SJSA1 (cell line): ENCODE measurements at regions not wholly inside any gene's neighbourhood (a gene's known extent, or its start where the extent isn't known, plus 50 kb on each side); places are given as distances from the start of the nearest gene placed in this dataset.
"Not testable (repeated sequence)": the region's sequence is repeated elsewhere in the genome, so short reads cannot be mapped to it uniquely, and the experiment has no call there.

ENCODE experiments used
- DNase-seq, 2 experiments: peaks; one replicate each; pipeline ENCODE4 v3.0.0-alpha.2; 2015 to 2020; ENCODE audit warnings: low spot score in 2 of 2, low read depth in 1 of 2
- H3K27ac ChIP-seq: fragments of 250-450 bp; sonication (Bioruptor Pico); 2 replicates; pipeline ENCODE4 v1.5.1; 2020; ENCODE audit warnings: mild to moderate bottlenecking, moderate library complexity
- H3K27me3 ChIP-seq: fragments of 250-450 bp; sonication (Bioruptor Pico); replicated peaks from 2 replicates; pipeline ENCODE4 v1.5.1; 2020; ENCODE audit warnings: mild to moderate bottlenecking, moderate library complexity
- H3K36me3 ChIP-seq: fragments of 250-450 bp; sonication (Bioruptor Pico); 2 replicates; pipeline ENCODE4 v1.5.1; 2020; ENCODE audit warnings: mild to moderate bottlenecking
- H3K4me1 ChIP-seq: fragments of 250-450 bp; sonication (Bioruptor Pico); replicated peaks from 2 replicates; pipeline ENCODE4 v1.6.1; 2021; ENCODE audit warnings: mild to moderate bottlenecking
- H3K4me3 ChIP-seq: fragments of 250-450 bp; sonication (Bioruptor Pico); 2 replicates; pipeline ENCODE4 v1.5.1; 2020; ENCODE audit warnings: mild to moderate bottlenecking
- H3K9me3 ChIP-seq: fragments of 250-450 bp; sonication (Bioruptor Pico); replicated peaks from 2 replicates; pipeline ENCODE4 v1.5.1; 2020; ENCODE audit warnings: mild to moderate bottlenecking

DNA sequence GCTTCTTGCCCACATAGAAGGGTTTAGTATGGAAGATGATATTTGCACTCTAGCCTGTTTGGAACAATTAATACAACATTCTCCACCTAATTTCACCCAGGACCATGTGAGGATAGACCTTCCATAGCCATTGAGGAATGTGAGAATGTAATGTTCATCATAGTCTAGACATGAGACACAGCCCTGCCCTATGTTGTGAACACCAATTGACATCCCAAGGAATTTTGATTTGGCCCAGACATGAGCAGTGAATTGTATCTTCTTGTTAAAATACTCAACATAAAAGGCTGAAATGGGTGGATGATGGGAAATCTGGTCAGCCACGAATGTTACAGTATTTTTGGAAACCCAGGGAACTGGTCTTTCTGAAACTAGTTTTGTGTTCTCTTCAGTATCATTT is 892.3 kb upstream of the CHORDC1 start:
- Histone ChIP-seq H3K27me3 (no peaks in the 10 kb centered on the region), H3K9me3 (no peaks in the 10 kb centered on the region), H3K4me3 (no peak overlapping the region), H3K4me1 (no peaks in the 10 kb centered on the region), H3K27ac (no peak overlapping the region), H3K36me3 (no peaks in the 10 kb centered on the region)
- no peak for DNase-seq

DNA sequence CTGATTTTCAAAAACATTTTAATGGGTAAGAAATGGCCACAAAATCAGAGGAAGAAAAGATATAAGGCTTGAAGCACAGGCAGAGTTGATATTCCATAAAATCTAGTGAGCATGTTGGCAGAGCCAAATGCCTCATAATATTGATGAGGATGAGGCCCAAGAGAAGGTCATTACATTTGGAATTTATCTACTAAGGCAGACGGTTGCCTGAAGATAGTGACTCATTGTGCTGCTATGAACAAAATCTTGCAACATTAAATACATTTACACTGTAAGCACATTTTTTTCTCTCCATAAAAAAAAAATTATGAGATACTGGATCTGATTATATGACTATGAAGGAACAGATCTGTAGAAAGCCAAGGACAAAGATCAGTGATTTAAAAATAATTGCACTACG is 881.4 kb upstream of the CHORDC1 start:
- Histone ChIP-seq H3K27ac (no peak overlapping the region), H3K9me3 (no peaks in the 10 kb centered on the region), H3K4me3 (no peak overlapping the region), H3K36me3 (no peaks in the 10 kb centered on the region), H3K4me1 (no peaks in the 10 kb centered on the region), H3K27me3 (no peaks in the 10 kb centered on the region)
- DNase-seq = no peak

DNA sequence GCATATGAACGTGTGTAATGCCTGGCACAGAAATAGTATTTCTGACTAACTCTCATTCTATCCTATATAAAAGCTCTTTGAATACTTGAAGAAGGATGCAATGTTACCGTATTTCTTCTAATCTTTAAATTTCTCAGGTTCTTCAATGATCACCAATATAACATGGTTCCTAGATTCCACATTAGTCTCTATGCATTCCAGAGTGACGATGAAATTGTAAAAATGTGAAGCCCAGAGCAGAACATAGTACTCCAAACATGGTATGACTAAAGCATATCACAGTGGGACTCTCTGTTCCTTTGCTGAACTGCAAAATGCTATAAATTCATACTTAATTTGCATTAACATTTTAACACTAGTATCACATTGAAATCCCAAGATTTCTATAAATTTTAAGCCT is 877.6 kb upstream of the CHORDC1 start:
- H3K27ac ChIP-seq = no peak overlapping the region
- no peaks in the 10 kb centered on the region for H3K36me3 ChIP-seq
- H3K4me1 ChIP-seq = no peaks in the 10 kb centered on the region
- H3K4me3 ChIP-seq = no peak overlapping the region
- DNase-seq = no peak
- H3K9me3 ChIP-seq = no peaks in the 10 kb centered on the region
- H3K27me3 ChIP-seq = no peaks in the 10 kb centered on the region

DNA sequence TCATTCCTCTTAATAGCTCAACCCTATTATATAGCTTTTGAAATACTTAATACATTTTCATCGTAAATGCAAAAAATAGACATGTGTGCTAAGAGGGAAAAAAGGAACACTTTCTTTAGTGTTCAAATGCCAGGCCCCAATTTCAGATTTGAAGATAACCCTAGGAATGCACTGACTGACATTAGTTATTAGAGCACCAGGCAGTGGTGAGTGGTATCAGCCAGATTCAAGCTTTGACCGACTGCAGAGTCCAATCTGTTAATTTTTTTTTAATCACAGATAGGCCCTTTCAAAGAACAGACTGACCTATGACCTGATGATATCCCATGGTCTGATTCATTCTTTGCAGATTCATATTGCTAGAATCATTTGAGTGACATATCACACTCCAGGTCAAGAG is 874.2 kb upstream of the CHORDC1 start:
- Histone ChIP-seq H3K36me3 (no peaks in the 10 kb centered on the region), H3K4me3 (no peak overlapping the region), H3K27me3 (no peaks in the 10 kb centered on the region), H3K9me3 (no peaks in the 10 kb centered on the region), H3K27ac (no peak overlapping the region), H3K4me1 (no peaks in the 10 kb centered on the region)
- DNase-seq = no peak

DNA sequence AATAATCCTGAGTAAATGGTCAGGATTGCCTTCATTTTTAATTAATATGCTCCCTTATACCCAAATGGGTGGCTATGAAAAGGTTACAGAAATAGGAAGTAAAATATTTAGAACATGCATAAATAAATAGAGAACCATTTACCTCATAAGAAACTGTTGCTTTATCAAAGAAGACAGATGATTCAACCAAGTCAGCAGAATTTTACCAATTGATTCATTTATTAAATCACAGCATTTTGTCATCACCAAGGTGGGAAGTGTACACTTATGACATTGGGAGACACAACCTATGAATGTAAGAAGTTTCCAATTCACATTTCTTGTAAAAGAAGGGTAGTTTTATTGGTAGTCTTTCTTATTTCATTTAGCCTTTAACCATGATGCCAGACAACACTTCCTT is 870.3 kb upstream of the CHORDC1 start:
- Histone ChIP-seq H3K36me3 (no peaks in the 10 kb centered on the region), H3K27me3 (no peaks in the 10 kb centered on the region), H3K27ac (no peak overlapping the region), H3K4me1 (no peaks in the 10 kb centered on the region), H3K4me3 (no peak overlapping the region), H3K9me3 (no peaks in the 10 kb centered on the region)
- DNase-seq = no peak

DNA sequence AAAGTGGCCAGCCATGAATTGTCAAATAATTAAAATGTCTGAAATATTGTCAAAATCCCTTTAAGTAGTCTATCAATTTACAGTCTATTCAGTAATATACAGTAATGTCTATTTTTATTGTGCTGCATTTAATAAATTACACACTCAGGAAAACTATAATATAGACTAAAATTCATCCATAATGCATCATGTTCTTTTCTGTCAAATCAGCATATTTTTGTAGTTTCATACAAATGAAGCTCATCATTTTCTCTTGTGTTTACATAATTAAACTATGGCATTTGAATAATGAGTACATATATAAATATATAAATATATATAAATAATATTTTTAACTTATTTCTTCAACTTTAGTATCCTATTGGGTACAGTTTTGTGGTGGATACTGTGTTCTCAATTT is 868.7 kb upstream of the CHORDC1 start:
- H3K27ac ChIP-seq = no peak overlapping the region
- no peak for DNase-seq
- H3K36me3 ChIP-seq = no peaks in the 10 kb centered on the region
- H3K4me3 ChIP-seq = no peak overlapping the region
- no peaks in the 10 kb centered on the region for H3K9me3 ChIP-seq
- no peaks in the 10 kb centered on the region for H3K27me3 ChIP-seq
- H3K4me1 ChIP-seq = no peaks in the 10 kb centered on the region

DNA sequence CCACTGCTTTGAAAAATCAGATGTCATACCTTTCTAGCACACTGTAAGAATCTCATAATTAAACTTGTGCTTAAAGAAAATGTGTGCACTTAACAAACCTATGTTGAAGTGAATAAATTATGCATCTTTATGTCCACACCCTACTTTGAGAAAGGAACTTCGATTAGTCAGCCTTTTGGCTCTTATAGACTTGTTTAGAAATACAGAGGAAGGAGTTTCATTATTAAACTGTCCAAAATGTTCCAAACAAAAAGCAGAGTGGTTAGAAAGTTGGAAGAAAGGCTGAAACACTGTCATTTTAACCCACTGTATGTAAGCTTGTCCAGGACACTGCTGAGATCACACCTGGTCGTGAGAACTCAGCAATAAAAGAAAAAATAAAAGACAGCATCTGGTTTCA is 863.2 kb upstream of the CHORDC1 start:
- H3K9me3 ChIP-seq = no peaks in the 10 kb centered on the region
- no peaks in the 10 kb centered on the region for H3K36me3 ChIP-seq
- no peaks in the 10 kb centered on the region for H3K4me1 ChIP-seq
- H3K27ac ChIP-seq = no peak overlapping the region
- no peak overlapping the region for H3K4me3 ChIP-seq
- no peaks in the 10 kb centered on the region for H3K27me3 ChIP-seq
- DNase-seq = no peak

DNA sequence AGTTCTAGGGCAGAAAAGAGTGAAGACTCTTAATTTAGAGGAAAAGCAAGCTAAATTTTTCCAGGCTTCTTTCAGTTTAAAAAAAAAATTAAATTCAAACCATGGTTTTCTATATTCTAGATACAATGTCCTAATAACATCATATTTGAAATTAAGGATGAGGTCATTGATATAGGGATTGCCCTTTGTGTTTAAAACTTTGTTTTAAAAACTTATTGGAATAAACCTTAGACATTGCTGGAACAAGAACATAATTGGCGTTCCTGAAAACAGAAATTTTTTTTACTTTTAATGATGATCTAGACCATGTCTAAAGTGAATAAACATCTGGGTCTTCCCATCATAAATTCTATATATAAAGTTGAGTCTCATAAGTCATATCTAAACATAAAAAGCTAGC is 859.4 kb upstream of the CHORDC1 start:
- no peak overlapping the region for H3K27ac ChIP-seq

DNA sequence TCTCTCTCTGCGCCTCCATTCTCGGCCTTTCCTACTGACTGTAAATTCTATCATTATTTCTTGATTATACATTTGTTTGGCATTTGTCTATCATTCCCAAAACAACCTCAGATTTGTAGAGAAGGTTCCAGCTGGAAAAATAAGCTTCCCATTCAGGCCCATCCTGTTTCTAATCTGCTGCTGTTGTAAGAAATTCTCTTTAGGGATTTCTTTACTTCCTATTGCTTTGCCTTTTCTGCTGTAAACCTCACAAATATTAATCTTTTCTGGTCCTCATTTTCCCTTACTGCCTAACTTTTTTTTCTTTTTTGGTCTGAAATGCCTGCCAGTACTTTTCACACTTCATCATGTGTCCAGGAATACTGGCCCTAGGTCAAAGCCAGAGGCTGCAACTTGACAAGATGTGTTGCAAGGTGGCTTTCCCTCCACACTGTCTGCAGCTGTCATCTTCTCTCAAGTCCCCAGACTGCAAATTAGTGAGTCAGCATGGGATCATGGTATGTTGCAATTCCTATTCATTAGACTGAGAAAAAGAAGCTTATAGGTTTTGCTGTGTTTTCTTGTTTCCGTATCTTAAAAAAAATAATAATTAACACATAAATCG is 858.7 kb upstream of the CHORDC1 start:
- H3K9me3 ChIP-seq = no peaks in the 10 kb centered on the region
- no peaks in the 10 kb centered on the region for H3K27me3 ChIP-seq
- H3K4me3 ChIP-seq = no peak overlapping the region
- no peak overlapping the region for H3K27ac ChIP-seq
- H3K4me1 ChIP-seq = no peaks in the 10 kb centered on the region
- no peaks in the 10 kb centered on the region for H3K36me3 ChIP-seq
- no peak for DNase-seq

More for the DNA sequence above, 859.4 kb upstream of the CHORDC1 start:
- H3K9me3 ChIP-seq = no peaks in the 10 kb centered on the region
- no peak overlapping the region for H3K4me3 ChIP-seq
- H3K36me3 ChIP-seq = no peaks in the 10 kb centered on the region
- H3K4me1 ChIP-seq = no peaks in the 10 kb centered on the region
- no peaks in the 10 kb centered on the region for H3K27me3 ChIP-seq
- no peak for DNase-seq

DNA sequence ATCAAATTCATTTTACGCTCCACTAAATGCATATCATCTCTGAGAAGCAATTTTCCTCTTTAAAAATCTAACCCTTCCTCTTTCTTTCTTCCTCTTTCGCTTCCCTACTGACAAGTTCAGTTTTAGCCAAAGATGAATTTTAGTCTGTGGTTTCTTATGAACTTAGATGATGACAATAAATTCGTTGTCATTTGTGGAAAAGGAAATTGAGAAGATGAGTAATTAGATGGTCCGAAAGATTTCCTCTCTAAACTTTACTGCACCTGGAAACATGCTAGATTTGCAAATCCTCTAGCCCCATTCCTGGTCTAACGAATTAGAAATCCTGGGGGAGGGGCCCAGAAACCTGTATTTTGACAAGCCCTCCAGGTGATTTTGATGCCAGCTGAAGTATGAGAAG is 855.4 kb upstream of the CHORDC1 start:
- DNase-seq = no peak
- Histone ChIP-seq H3K27me3 (no peaks in the 10 kb centered on the region), H3K4me3 (no peak overlapping the region), H3K36me3 (no peaks in the 10 kb centered on the region), H3K4me1 (no peaks in the 10 kb centered on the region), H3K27ac (no peak overlapping the region), H3K9me3 (no peaks in the 10 kb centered on the region)

DNA sequence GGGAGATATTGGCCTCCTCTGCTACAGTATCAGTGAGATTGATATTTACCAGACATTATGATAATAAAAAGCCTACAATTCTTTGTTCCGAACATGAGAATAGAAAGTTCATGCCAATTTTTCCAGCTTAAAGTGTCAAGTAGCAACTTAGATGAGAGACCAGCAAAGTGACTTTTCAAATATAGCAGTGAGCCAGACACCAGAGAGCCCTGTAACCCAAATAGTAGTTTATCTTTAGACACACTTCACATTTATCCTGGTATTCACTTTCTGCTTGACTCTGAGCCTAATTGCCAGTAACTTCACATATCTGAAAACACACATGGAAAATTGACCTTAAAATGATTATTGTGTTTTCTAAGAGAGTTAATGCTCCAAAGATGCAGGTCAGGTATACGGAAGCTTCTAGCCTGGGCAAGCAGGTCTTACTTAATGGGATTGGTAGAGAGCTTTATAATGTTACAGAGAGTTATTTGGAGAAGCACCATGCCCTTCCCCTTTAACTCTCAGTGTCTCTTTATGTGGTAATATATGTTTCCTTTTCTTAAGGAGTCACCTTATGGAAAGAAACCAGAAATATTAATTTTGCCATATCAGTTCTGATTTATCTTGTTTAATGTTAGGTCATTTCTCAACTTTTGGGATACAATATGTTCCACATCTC is 852.3 kb upstream of the CHORDC1 start:
- DNase-seq = no peak
- Histone ChIP-seq H3K27ac (no peak overlapping the region), H3K9me3 (no peaks in the 10 kb centered on the region), H3K4me3 (no peak overlapping the region), H3K36me3 (no peaks in the 10 kb centered on the region), H3K4me1 (no peaks in the 10 kb centered on the region), H3K27me3 (no peaks in the 10 kb centered on the region)

DNA sequence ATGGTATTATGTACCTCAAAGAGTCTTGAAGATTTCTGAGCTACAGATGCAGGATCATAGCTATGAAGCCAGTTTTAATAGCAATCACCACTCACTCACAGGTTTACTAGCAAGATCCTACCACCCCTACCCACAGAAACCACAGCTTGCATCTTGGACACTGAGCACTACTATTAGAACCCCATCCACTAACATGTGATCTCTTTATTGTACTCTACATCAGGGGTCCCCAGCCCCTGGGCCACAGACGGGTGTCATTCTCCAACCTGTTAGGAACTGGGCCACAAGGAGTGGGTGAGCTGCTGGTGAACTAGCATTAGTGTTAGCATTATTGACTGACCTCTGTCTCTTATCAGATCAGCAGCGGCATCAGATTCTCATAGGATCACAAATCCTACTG is 844.8 kb upstream of the CHORDC1 start:
- no peak for DNase-seq
- H3K4me3 ChIP-seq = no peak overlapping the region
- no peaks in the 10 kb centered on the region for H3K4me1 ChIP-seq
- no peaks in the 10 kb centered on the region for H3K27me3 ChIP-seq
- H3K36me3 ChIP-seq = no peaks in the 10 kb centered on the region
- H3K9me3 ChIP-seq = no peaks in the 10 kb centered on the region
- no peak overlapping the region for H3K27ac ChIP-seq

DNA sequence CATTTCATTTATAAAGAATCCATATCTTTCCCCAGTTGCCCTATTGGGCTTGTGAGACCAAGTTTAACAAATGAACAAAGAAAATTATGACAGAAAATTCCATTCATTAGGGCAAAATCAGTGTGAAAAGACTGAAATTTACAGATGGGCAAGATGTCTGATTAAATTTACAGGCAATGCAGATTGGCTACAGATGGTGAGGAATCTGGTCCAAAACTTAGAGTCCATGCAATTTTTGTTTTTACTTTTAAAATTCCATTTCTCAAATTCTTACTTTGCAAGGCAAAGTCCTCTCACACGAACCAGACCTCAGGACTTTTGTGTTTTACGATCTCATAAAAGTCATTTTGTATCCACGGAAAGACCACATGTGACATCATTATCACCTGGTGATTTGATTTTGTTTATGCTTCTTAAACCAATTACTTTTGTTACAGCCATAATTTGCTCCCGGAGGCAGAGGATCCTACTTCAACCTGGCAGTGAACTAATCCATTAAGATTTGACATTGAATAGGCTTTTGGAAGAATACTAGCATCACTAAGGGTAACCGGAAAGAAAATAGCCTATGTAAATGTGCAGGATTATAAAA is 843.7 kb upstream of the CHORDC1 start:
- Histone ChIP-seq H3K27me3 (no peaks in the 10 kb centered on the region), H3K27ac (no peak overlapping the region), H3K4me1 (no peaks in the 10 kb centered on the region), H3K4me3 (no peak overlapping the region), H3K36me3 (no peaks in the 10 kb centered on the region), H3K9me3 (no peaks in the 10 kb centered on the region)
- DNase-seq = no peak

DNA sequence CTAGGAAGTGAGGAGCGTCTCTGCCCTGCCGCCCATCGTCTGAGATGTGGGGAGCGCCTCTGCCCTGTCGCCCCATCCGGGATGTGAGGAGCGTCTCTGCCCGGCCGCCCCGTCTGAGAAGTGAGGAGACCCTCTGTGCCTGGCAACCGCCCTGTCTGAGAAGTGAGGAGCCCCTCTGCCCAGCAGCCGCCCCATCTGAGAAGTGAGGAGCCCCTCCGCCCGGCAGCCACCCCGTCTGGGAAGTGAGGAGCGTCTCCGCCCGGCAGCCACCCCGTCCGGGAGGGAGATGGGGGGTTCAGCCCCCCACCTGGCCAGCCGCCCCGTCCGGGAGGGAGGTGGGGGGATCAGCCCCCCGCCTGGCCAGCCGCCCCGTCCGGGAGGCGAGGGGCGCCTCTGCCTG is 840.5 kb upstream of the CHORDC1 start:
- H3K4me1 ChIP-seq, DNase-seq, H3K9me3 ChIP-seq, H3K27ac ChIP-seq, H3K27me3 ChIP-seq, H3K4me3 ChIP-seq, H3K36me3 ChIP-seq: not testable (repeated sequence)

DNA sequence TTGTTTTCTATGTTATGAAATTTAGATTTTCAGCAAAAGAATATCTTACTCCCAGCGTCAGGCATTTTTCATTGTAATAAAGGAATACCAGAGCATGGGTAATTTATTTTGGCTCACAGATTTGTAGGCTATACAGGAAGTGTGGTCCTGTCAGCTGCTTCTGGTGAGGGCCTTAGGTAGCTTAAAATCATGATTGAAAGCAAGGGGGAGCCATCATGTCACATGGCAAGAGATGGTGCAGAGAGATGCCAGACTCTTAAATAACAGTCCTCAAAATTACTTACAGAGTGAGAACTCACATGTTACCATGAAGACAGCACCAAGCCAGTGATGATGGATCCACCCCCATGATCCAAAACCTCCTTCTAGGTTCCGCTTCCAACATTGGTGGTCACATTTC is 825.0 kb upstream of the CHORDC1 start:
- Histone ChIP-seq H3K27ac (no peak overlapping the region), H3K36me3 (no peaks in the 10 kb centered on the region), H3K4me1 (no peaks in the 10 kb centered on the region), H3K9me3 (no peaks in the 10 kb centered on the region), H3K4me3 (no peak overlapping the region), H3K27me3 (no peaks in the 10 kb centered on the region)
- DNase-seq = no peak
